EH (cell line): ENCODE measurements at regions not wholly inside any gene's neighbourhood (a gene's known extent, or its start where the extent isn't known, plus 50 kb on each side); places are given as distances from the start of the nearest gene placed in this dataset.
A peak's percentile ranks its signal among the peaks of the same experiment; 100 is the strongest.
"Not testable (repeated sequence)": the region's sequence is repeated elsewhere in the genome, so short reads cannot be mapped to it uniquely, and the experiment has no call there.

ENCODE experiments used
- DNase-seq: peaks from one replicate; pipeline ENCODE4 v3.0.0-alpha.2; 2015; ENCODE audit warnings: low read depth

GRCh38 chr5:124550731-124551130 lies 195.7 kb downstream of the ZNF608 start:
- no peak for DNase-seq

GRCh38 chr5:124549891-124550436 lies 196.5 kb downstream of the ZNF608 start:
- DNase-seq = no peak

- peak; percentile 10 for DNase-seq
These were observed 199.8 kb downstream of the ZNF608 start for GRCh38 chr5:124546643-124547042.

GRCh38 chr5:124544366-124545055 lies 201.9 kb downstream of the ZNF608 start:
- no peak for DNase-seq

GRCh38 chr5:124538931-124539330 lies 207.5 kb downstream of the ZNF608 start:
- DNase-seq = no peak

GRCh38 chr5:124538191-124538590 lies 208.2 kb downstream of the ZNF608 start:
- DNase-seq = no peak

GRCh38 chr5:124537522-124537921 lies 208.9 kb downstream of the ZNF608 start:
- no peak for DNase-seq

- no peak for DNase-seq
These were observed 209.3 kb downstream of the ZNF608 start for GRCh38 chr5:124537107-124537506.

- no peak for DNase-seq
These were observed 210.1 kb downstream of the ZNF608 start for GRCh38 chr5:124536333-124536732.

GRCh38 chr5:124530916-124531315 lies 215.5 kb downstream of the ZNF608 start:
- no peak for DNase-seq

GRCh38 chr5:124528838-124529237 lies 217.6 kb downstream of the ZNF608 start:
- DNase-seq = no peak

GRCh38 chr5:124527220-124527991 lies 219.0 kb downstream of the ZNF608 start:
- DNase-seq = no peak

GRCh38 chr5:124526079-124526478 lies 220.4 kb downstream of the ZNF608 start:
- DNase-seq = not testable (repeated sequence)

- DNase-seq = no peak
These were observed 221.7 kb downstream of the ZNF608 start for GRCh38 chr5:124524552-124525232.

GRCh38 chr5:124523897-124524296 lies 222.5 kb downstream of the ZNF608 start:
- no peak for DNase-seq

GRCh38 chr5:124522992-124523391 lies 223.4 kb downstream of the ZNF608 start:
- no peak for DNase-seq

GRCh38 chr5:124521461-124522230 lies 224.8 kb downstream of the ZNF608 start:
- DNase-seq = no peak

- DNase-seq = peak; percentile 47
These were observed 227.0 kb downstream of the ZNF608 start for GRCh38 chr5:124519396-124519795.

- DNase-seq = no peak
These were observed 229.9 kb downstream of the ZNF608 start for GRCh38 chr5:124516567-124516966.

- no peak for DNase-seq
These were observed 230.8 kb downstream of the ZNF608 start for GRCh38 chr5:124515497-124516245.

- no peak for DNase-seq
These were observed 231.5 kb downstream of the ZNF608 start for GRCh38 chr5:124514956-124515355.
